COR-L47 (cell line): ENCODE measurements at regions not wholly inside any gene's neighbourhood (a gene's known extent, or its start where the extent isn't known, plus 50 kb on each side); places are given as distances from the start of the nearest gene placed in this dataset.

Source experiments
- DNase-seq: peaks from one replicate; lab custom pipeline; 2025; lab: John Stamatoyannopoulos, UW

- DNase-seq: no peak
Measured at GRCh38 chr3:23746441-23746840, 59.3 kb upstream of the UBE2E1 start.

DNA sequence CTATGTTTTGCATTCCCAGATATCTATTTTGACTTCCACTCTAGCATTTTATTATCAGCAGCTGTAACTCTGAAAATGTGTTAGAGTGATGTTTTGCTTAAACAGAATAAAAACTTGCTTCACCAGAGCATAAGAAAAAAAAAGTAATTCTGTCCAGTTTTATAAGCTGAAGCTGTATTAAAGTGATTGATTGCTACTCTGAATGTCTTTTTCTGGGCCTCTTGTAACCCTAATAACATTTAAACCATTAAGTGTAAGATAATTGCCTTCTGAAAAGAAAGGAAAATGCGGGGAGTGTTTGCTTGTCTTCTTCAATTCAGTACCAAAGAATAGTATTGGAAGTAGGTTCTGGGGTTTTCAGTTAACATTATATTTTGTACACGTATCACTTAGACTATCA is 57.9 kb upstream of the UBE2E1 start:
- DNase-seq: no peak

DNA sequence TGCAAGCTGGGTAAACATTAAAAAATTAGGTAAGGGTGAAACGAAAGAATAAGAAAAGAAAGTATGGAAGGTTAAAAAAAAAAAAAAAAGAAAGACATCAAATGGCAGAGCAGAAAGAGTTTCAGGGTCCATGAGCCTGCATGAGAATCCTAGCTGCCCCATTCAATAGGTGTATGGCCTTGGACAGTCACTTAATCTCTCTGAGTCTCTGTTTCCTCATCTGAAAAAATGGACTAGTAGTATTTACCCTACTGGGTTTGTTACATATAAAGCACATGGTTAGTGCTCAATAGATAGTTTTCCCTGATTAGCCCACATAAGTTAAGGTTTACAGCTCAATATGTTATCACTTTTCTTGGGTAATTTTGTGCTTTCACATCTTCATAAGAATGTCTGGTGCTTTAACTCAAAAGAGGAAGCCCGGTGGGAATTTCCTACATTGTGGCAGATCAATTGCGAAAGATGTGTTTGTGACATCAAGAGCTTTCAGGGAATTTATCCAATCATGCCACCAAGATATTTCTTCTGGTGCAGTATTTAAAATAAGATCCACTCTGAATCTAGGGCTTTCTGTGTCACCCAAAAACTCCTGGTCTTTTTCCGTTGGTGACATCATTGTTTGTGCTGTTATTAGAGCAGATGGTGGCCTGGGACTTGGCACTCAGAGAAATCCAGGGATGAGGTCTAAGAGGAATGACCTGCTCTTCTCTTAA is 57.2 kb upstream of the UBE2E1 start:
- no peak for DNase-seq

DNA sequence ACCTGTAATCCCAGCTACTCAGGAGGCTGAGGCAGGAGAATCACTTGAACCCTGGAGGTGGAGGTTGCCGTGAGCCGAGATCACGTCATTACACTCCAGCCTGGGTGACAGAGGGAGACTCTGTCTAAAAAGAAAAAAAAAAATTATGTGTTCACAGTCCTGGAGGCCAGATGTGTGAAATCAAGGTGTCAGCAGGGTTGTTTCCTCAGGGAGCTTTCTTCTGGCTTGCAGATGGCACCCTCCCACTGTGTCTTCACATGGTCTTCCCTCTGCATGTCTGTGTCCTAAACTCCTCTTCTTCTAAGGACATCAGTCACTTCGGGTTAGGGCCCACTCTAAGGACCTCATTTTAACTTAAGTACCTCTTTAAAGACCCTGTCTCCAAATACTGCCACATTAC is 56.1 kb upstream of the UBE2E1 start:
- no peak for DNase-seq

DNA sequence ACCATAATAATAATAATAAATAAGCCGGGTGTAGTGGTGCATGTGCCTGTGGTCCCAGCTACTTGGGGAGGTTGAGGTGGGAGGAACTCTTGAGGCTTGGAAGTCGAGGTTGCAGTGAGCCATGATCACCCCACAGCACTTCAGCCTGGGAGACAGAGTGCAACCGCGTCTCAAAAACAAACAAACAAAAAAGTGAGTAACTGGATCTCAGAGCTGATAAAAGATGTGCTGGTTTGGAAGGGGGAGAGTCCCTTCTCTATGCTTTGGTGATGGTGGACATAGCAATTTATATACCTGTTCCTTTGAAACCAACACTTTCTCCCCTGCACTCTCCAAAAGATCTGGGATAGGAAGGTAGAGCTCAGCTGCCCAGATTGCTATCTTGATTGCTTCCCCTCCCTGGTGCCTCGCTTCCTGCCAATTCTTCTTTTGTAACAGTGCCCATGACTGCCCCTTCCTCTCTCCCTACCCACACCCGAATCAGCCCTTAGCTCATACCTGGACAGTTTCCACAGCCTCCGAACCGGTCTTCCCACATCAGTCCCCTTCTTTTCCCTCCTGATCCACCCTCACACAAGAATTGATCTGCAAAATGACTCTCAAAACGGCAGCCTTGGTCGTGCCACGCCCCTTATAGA is 55.1 kb upstream of the UBE2E1 start:
- no peak for DNase-seq

- no peak for DNase-seq
Measured at GRCh38 chr3:23751212-23751723, 54.5 kb upstream of the UBE2E1 start.

GRCh38 chr3:23752126-23752525 is 53.6 kb upstream of the UBE2E1 start:
- no peak for DNase-seq

DNA sequence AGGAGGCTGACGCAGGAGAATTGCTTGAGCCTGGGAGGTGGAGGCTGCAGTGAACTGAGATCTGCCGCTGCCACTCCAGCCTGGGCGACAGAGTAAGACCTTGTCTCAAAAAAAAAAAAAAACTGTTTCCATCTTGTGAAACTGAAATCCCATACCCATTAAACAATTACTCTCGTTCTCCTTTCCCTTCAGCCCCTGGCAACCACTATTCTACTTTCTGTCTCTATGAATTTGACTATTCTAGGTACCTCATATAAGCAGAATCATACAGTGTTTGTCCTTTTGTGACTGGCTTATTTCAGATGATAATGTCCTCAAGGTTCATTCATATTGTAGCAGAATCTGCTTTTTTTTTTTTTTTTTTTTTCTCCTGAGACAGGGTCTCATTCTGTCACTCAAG is 51.5 kb upstream of the UBE2E1 start:
- DNase-seq: no peak
